ENCODE measurements at regions not wholly inside any gene's neighbourhood (a gene's known extent, or its start where the extent isn't known, plus 50 kb on each side); places are given as distances from the start of the nearest gene placed in this dataset.

DNA sequence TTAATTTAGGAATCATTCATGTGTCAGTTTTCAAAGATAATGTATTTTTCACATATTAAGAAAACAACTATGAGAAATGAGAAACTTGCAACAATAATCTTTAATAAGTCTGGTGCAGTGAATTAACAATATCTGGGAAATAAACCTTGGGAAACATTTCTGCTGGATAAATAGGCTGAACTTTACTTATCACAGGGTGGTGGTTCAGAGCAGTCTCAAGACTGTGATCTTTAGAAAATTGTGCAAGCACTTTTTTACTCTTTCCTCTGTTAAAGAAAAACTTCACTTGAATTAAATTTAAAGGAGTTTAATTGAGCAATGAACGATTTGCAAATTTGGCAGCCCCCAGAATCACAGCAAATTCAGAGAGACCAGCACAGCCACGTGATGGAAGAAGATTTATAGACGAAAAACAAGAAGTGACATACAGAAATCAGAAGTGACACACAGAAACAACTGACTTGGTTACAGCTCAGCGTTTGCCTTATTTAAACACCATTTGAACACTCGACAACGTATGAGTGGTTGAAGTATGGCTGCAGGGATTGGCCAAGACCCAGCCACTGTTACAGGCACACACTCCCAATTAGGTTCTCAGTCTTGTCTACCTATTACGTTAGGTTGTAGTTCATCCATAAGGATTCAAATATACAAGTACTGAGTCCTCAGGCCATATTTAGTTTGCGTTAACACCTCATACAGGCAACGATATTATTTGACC is 631.9 kb downstream of the SLCO4C1 start (continued):
- TF ChIP-seq, protein P1, sequence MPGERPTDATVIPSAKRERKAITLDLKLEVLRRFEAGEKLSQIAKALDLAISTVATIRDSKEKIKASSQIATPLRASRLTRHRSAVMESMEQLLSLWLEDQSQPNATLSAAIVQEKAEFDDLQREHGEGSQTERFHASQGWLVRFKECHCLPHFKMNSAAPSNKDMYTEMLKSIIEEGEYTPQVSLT (CRISPR knock-in tag; IDR thresholded peaks at IDR 0.05; ENCODE audit: borderline replicate concordance, low read depth) = no peak
- no peak for TF ChIP-seq MIXL1 (CRISPR knock-in tag; IDR thresholded peaks at IDR 0.05)
- no peak for TF ChIP-seq ZBTB20 (CRISPR knock-in tag; IDR thresholded peaks at IDR 0.05; ENCODE audit: borderline replicate concordance, low read depth)
- no peak for TF ChIP-seq SAFB2 (CRISPR knock-in tag; IDR thresholded peaks at IDR 0.05; ENCODE audit: borderline replicate concordance, low read depth)

DNA sequence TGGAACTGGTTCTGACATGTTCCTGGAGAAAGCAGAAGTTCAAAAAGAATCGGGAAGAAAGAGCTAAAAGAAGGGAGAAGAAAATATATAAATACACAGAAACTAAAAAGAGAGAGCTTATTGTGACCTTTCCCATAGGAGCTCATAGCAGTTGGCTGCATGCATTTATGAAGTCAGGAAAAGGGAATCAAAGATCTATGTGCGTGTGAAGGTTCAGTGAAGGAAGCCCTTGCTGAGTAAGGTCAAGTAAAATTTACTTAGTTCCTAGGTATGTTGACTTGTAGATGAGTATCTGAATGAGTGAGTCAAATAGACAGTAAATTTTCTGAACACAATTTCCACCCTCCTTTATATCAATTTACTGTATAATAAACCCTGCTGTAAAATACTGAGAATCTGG is 632.5 kb downstream of the SLCO4C1 start:
- Histone ChIP-seq H4K20me1 (ENCODE audit: insufficient read depth, low read length) (no peaks in the 10 kb centered on the region), H3K4me2 (ENCODE audit: low read depth, low read length) (no peak overlapping the region), H3K4me1 (ENCODE audit: insufficient read depth, low read length) (no peaks in the 10 kb centered on the region), H3K9ac (ENCODE audit: insufficient read depth, low read depth, low read length) (no peak overlapping the region), H2AFZ (ENCODE audit: low read length) (no peak overlapping the region), H3K79me2 (ENCODE audit: insufficient read depth, low read length) (no peaks in the 10 kb centered on the region), H3K36me3 (replicated peaks in 1 of 2; ENCODE audit: control insufficient read depth in 1 of 2, insufficient read depth in 2 of 2, low read length in 2 of 2) (no peaks in the 10 kb centered on the region), H3K9me3 (ENCODE audit: low read length) (no peaks in the 10 kb centered on the region), H3K27ac (ENCODE audit: extremely low read length, insufficient read depth, low read length) (no peak overlapping the region), H3K4me3 (replicated peaks in 1 of 3; ENCODE audit: insufficient read depth in 1 of 3, low read depth in 2 of 3, low read length in 3 of 3) (no peak overlapping the region), H3K27me3 (ENCODE audit: control insufficient read depth in 1 of 2, insufficient read depth in 2 of 2, low read length in 2 of 2) (no peaks in the 10 kb centered on the region)
- no peak for DNase-seq (ENCODE audit: low spot score)
- intact Hi-C loops (cut with micrococcal nuclease; ENCODE audit: unreplicated experiment) (no loop called here), in situ Hi-C loops (cut with HindIII; ENCODE audit: extremely low pct_ligation_motif_present, low pct_unique_long_range_greater_than_20kb) (no loop called here)
- 0% methylated on average over 2 of the region's 2 CpGs for WGBS (ENCODE audit: low lambda C conversion rate)
- FAIRE-seq = no peak
- no peak for ATAC-seq
- ChIA-PET POLR2A (no interaction called here), CTCF (ENCODE audit: low intra/inter-chr PET ratio, low total read pairs) (no interaction called here)
- BruUV-seq (replicated peaks) = no TSS peak
- TF ChIP-seq, protein P2, sequence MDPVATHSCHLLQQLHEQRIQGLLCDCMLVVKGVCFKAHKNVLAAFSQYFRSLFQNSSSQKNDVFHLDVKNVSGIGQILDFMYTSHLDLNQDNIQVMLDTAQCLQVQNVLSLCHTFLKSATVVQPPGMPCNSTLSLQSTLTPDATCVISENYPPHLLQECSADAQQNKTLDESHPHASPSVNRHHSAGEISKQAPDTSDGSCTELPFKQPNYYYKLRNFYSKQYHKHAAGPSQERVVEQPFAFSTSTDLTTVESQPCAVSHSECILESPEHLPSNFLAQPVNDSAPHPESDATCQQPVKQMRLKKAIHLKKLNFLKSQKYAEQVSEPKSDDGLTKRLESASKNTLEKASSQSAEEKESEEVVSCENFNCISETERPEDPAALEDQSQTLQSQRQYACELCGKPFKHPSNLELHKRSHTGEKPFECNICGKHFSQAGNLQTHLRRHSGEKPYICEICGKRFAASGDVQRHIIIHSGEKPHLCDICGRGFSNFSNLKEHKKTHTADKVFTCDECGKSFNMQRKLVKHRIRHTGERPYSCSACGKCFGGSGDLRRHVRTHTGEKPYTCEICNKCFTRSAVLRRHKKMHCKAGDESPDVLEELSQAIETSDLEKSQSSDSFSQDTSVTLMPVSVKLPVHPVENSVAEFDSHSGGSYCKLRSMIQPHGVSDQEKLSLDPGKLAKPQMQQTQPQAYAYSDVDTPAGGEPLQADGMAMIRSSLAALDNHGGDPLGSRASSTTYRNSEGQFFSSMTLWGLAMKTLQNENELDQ (CRISPR knock-in tag; IDR thresholded peaks at IDR 0.05; ENCODE audit: borderline replicate concordance) = no peak
